RWPE1 (cell line): ENCODE measurements at regions not wholly inside any gene's neighbourhood (a gene's known extent, or its start where the extent isn't known, plus 50 kb on each side); places are given as distances from the start of the nearest gene placed in this dataset.

ENCODE experiments used
- CTCF ChIA-PET: fragments of 350-600 bp; sonication (Branson Sonifier 250); formaldehyde crosslinking; extraction: SDS; loops from one replicate; lab custom pipeline; 2021; lab: Yijun Ruan, JAX
- POLR2A ChIA-PET: fragments of 400-600 bp; formaldehyde crosslinking; extraction: SDS; loops from one replicate; lab custom pipeline; 2020; ENCODE audit warnings: antibody characterized with exemption; ENCODE audit not compliant: low non-redundant PET; lab: Yijun Ruan, JAX
- DNase-seq: peaks from one replicate; pipeline ENCODE4 v3.0.0; 2012; ENCODE audit warnings: low spot score
- H3K27ac ChIP-seq: fragments of 450-650 bp; 2 replicates; pipeline ENCODE4 v1.5.1; 2017
- CTCF ChIP-seq: fragments of 450-650 bp; conservative IDR thresholded peaks from 2 replicates; pipeline ENCODE4 v1.5.1; 2017; ENCODE audit warnings: low read depth, mild to moderate bottlenecking

GRCh38 chr1:170262276-170262939 lies 116.6 kb downstream of the NTMT2 start:
- ChIA-PET CTCF (interaction anchor here (0.8 kb wide), 1 partner anchor 15 kb away, joined by 3 read pairs; no protein-coding TSS in a partner anchor), POLR2A (no interaction called here)
- no peak for DNase-seq
- no peak overlapping the region for H3K27ac ChIP-seq
- no peak for TF ChIP-seq CTCF

- no peak for DNase-seq
- ChIA-PET POLR2A (no interaction called here), CTCF (no interaction called here)
- TF ChIP-seq CTCF, result no peak
- H3K27ac ChIP-seq, result no peak overlapping the region
These were observed 119.5 kb downstream of the NTMT2 start for GRCh38 chr1:170265234-170265633.

- TF ChIP-seq CTCF, result no peak
- H3K27ac ChIP-seq, result no peak overlapping the region
- no peak for DNase-seq
- CTCF ChIA-PET, result no interaction called here
- POLR2A ChIA-PET, result no interaction called here
These were observed 121.6 kb downstream of the NTMT2 start for GRCh38 chr1:170267317-170267716.

- no peak for DNase-seq
- H3K27ac ChIP-seq, result no peak overlapping the region
- POLR2A ChIA-PET, result no interaction called here
- no peak for TF ChIP-seq CTCF
- CTCF ChIA-PET, result interaction anchor here (0.6 kb wide), 1 partner anchor 670 kb away, joined by 4 read pairs; no protein-coding TSS in a partner anchor
These were observed 125.8 kb downstream of the NTMT2 start for GRCh38 chr1:170271430-170272161.

GRCh38 chr1:170273291-170274130 lies 127.8 kb downstream of the NTMT2 start:
- CTCF ChIA-PET, result no interaction called here
- DNase-seq, result no peak
- no peak for TF ChIP-seq CTCF
- H3K27ac ChIP-seq, result no peak overlapping the region
- POLR2A ChIA-PET, result no interaction called here

GRCh38 chr1:170274131-170274501 lies 128.4 kb downstream of the NTMT2 start:
- no peak for DNase-seq
- TF ChIP-seq CTCF, result no peak
- POLR2A ChIA-PET, result no interaction called here
- CTCF ChIA-PET, result no interaction called here
- H3K27ac ChIP-seq, result no peak overlapping the region
